ENCODE measurements at regions not wholly inside any gene's neighbourhood (a gene's known extent, or its start where the extent isn't known, plus 50 kb on each side); places are given as distances from the start of the nearest gene placed in this dataset.

DNA sequence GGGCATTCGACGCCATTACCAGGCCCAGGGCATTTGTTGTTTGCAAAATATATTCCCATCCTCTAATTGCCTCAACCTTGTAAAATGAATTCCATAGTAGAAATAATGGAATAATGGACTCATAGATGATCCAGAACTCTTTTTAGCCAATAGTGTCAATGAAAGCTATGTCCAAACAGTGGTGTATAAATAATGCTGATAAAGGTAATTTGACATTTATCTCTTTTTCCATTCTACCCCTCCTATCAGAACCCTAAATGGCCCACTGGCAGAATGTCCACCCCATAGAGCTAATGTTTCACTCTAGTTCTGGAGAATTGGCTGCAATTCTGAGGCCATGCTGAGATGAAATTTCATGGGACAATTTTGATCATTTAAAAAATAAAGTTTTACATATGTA, 76.4 kb upstream of the DLX6 start:
- no peak for DNase-seq (ENCODE audit: low spot score)

DNA sequence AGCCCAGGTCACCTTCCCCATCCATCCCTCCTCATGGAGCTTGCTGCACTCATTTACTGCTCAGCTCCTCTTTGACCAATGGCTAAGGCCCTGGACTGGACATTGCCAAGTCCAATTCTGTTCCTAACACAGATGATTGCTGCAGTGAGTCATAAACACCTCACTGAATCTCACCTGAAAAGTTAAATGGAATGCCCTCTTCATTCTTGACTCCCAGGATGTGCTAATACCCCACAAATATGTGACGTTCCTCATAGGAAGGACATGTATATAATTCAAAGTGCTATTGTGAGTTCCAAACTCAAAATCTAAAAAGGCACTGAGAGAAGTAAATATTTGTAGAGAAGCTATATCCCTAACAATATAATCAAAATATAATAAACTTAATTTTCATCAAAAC, 73.5 kb upstream of the DLX6 start:
- no peak for DNase-seq (ENCODE audit: low spot score)

DNA sequence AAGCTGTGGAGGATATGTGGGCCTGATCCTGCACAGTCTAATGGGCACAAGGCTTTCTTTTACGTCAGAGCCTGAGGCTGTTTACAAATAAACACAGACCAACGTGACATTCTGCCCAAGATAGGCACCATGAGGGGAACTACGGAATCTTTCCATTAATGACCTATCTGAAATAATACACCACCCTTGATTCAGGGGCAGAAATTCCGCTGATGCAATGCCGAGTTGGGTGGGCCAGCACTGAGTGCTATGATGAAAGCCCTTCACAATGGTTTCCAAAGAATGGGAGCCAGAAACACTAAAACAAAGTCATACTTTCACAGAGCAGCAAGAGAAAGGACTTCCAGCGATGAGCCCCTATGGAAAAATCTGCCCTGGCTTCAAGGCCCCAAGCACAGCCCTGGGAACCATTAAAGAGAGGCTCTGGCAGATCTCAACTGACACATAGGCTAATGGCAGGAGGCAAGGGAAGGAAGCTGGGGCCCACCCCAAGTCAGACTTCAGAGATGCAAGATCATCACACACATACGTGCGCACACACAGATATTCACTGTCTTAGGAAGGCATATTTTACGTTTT, 72.2 kb upstream of the DLX6 start:
- DNase-seq (ENCODE audit: low spot score) = no peak

DNA sequence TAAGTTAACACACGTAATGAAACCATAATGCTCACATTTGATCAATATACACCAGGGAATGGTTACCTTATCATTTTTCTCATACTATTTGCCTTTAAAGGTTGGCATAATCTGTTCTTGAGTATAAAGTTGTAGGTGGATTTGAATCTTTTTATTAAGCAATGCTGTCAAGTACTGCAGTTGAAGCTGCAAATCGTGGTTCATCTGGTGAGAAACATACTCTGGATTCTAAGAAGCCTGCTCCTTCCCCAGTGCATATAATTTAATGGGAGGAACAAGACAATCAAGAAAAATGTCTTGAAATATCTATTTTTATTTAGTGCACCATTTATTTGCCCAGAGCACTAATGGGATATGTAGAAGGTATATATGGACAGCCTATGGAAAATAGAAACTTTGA, 68.7 kb upstream of the DLX6 start:
- DNase-seq (ENCODE audit: low spot score) = no peak

DNA sequence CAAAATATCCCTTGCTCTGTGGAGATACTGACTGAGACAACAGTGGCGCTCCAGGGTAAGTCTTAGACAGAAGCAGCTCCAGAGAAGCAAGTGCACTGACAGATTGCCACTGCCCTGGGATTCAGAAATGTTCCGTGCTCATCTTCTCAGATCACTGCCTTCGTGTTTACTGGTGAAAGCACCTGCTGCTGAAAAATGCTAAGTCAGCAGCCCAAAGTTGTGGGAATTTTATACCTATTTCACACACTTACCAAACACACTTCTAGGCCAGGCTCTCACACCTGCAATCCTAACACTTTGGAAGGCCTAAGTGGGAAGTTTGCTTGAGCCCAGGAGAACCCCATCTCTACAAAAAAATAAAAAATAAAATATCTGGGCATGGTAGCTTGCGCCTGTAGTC, 63.2 kb upstream of the DLX6 start:
- DNase-seq (ENCODE audit: low spot score) = no peak

DNA sequence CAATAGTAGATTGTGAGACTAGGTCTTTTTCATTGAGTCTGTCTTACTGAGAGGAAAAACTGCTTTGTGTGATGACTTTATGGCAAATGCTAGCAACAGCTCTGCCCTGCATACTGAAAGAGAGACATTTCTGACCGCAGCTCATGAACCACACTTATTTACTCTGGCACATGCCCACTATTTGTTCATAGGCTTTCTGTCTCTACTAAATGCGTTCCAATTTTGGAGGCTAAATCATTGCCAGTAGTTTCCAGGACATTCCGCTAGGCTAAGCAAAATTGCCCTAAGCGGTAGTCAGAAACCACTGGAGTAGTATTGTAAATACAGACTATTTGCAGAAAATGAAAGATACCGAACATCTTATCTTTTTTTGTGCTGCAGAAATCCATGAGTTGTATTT, 55.6 kb upstream of the DLX6 start:
- no peak for DNase-seq (ENCODE audit: low spot score)

DNA sequence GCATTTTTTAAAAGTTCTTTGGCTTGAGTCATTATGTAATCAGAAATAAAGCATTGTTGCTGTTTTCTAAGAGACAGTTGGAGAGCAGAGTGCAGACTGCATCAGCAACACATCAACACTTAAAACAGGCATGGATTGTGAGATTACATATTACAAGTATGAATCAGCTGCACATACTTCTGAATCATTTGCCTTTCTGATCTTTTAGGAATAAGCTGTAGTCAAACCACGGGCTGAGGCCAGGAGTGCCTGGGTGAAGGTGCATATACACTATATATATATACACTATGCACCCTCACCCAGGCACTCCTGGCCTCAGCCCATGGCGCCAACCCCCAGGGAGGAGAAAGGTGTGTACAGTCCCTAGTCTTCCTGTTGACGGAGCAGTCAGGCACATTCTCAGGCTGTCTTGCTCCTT, 52.4 kb upstream of the DLX6 start:
- no peak for DNase-seq (ENCODE audit: low spot score)

DNA sequence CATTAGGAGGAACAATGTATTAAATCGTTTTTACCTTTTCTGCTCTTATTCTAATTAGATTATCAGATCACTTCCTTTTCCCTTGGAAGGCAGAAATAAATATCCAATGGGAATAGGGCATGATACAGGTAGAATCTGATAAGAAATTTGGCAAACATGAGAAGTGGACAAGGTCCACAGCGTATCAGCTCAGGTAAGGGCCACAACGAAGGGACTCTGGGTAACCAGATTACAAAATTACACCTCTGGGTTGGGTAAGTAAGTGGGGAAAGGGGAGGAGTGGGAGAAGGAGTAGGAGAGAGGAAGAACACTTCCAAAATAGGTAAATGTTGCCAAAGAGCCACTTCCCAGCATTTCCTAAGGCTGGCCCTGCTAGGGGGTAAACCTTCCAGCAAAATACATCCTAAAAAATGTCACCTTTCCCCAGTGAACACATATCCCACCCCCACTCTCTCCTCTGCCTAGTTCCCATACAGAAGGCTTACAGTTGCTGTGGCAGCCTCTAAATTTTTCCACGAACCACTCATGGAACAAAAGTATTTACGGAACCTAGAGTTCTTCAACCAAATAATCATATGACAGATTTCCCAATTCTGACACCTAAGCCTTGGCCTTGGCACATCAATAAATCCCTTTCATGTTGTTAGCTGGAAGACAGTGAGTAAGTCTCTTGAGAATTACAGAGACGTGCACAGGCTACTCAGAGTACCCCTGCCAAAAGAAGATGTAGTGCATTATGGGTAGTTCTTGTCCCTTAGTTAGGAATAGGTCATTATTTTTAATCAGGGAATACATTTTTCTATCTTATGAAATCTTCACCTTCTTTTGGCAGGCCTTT, 51.5 kb upstream of the DLX6 start:
- DNase-seq (ENCODE audit: low spot score) = no peak
